ENCODE measurements at regions not wholly inside any gene's neighbourhood (a gene's known extent, or its start where the extent isn't known, plus 50 kb on each side); places are given as distances from the start of the nearest gene placed in this dataset.

DNA sequence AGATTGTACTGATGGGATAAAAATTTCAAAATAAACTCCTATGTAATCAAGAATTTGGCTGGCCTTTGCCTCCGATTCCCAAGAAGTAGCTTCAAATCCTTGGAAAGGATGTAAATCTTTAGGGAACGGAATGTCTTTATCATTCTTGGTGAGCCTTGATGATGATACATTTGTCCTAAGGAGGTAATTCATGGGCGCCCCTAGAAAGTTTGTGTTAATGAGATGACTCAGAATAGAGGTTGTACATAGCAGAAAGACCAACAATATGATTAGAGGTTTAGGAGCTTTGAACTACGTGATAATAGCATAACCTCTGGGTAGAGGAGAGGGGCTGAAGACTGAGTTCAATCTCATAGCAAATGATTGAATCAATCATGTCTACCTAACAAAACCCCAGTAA is 248.6 kb upstream of the SLITRK3 start:
- no peak for FAIRE-seq

DNA sequence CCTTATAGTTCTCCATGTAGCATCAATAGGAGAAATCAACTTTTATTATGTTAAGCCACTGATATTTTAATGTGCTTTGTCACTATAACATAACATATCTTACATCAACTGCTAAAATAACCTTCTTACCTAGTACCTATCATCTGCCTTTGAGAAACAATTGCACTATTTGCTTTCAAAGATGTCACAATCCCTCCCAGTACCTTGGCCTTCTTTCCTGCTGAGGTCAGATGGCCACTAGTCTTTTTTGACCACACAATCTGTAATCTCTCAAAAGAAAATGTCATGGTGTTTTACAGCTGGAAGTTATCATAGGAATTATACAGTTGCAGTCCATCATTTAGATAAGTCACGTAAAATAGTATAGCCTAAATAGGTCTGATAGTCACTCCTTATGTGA is 247.5 kb upstream of the SLITRK3 start:
- FAIRE-seq, result no peak

DNA sequence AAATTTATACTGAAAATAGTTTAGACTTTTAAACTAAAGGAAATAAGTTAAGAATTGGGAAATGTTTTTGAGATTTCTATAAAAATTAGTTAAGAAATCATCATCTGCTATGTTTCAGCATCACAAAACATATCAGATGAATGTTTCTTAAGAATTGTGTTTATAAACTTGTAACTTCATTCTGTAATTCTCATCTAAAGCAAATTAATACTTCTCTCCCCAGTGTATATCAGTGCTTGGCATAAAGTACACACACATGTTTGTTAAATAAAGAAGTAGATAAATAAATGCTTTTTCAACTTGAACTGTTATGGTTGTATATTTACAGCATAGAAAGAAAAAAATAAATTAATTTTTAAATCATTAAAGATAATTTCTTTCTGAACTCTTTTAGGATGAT is 245.9 kb upstream of the SLITRK3 start:
- FAIRE-seq, result no peak

DNA sequence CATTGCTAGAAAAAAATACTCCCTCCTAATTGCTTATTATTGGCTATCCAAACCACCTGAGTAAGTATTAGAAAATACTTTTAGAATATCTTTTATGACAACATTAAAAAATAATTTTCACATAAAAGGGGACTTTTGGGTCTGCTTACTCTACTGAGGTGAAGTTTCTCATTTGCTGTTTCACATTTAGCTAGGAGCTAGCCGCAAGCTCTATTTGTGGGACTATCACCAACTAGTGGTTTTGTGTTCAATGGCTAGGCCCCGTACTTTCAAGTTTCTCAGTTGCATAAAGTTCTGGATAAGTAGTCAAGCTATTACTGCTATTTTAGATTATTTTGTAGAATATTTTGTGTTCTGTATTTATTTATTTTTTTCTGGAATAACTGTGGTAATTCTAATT is 244.2 kb upstream of the SLITRK3 start:
- FAIRE-seq, result no peak

DNA sequence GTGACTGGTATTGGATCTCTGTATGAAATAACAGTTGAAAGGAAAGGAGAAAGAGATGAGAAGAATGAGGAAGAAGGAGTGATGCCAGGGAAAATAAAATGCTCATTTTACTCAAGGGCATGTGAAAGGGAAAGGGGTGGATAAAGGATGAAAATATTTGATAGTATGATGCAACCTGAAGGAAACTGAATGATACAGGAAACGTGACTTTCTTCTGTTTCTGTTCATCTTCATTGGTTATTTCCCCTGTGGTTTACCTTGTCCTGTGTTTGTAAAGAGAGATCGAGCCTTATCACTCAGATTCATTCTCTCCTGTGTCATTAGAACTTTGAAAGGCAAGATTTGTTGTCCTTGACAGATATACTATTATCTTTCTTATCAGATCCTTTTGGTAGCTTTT is 243.6 kb upstream of the SLITRK3 start:
- FAIRE-seq, result no peak

DNA sequence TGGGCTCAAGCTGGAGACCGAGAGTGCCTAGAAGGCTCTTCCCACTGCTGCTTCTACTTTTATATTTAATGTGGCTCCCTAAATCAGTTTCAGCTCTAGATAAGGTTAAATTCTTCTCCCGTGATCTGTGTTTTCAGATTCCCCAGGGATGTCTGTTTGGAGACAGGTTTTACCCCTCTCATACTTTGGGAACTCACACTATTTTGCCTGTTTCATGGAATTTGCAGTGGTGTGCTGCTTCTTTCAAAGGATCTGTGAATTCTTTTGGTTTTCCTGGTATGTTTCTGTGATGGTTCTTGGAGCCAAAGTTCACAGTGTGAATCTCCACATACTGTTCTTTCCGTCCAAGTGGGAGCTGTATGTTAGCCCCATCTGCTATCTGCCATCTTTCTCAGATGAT is 238.3 kb upstream of the SLITRK3 start:
- no peak for FAIRE-seq

DNA sequence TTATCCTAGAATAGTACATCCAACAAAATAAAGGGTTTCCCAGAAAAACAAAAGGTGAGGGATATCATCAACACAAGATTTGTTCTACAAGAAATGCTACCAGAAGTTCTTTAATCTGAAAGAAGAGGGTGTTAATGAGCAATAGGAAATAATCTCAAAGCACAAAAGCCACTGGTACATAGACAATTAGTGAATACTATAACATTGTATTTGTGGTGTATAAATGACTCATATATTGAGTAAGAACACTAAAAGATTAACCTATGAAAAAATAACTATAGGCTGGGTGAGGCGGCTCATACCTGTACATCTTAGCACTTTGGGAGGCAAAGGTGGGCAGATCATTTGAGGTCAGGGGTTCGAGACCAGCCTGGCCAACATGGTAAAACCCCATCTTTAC is 210.2 kb upstream of the SLITRK3 start:
- FAIRE-seq, result no peak

DNA sequence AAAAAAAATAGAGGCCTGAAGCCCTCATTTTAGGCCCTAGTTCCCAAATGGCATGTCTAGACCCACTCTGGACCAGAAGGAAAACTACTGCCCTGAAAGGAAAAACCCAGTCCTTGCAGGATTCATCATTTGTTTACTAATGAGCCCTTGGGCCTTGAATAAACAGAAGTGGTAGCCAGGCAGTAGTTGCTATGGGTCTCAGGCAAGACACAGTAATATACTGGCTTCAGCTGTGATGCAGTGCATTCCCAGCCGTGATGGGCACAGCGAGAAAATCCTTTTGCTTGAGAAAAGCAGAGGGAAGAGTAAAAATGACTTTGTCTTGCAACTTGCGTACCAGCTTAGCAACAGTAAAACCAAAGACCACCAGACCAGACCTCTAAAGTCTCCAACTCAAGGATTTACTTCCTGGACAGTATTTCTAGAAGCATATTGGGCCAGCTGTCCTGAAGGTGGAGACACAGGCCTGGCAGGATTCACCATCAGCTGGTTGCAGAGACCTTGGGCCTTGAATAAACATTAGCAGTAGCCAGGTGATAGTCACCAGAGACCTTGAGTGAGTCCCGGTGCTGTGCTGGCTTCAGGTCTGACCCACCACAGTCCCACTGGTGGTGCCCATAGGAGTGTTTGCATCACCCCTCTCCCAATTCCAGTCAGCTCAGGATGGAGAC is 208.3 kb upstream of the SLITRK3 start:
- FAIRE-seq, result no peak

DNA sequence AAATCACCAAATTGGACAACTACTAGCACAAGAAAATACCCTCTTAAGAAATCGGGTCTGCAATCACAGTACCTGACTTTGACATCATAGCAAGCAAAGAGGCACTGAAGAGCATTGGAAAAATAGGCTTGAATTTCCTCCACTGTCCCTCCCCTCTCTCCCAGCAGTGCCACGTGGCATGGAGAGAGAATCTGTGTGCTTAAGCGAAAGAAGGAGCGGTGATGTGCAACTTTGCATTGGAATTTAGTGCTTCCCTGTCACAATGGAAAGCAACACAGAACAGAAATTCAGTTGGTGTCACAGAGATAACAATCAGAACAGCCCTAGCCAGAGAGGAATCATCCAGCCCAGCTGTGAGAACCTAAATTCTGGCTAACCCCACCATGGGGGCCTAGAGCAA is 207.5 kb upstream of the SLITRK3 start:
- no peak for FAIRE-seq

DNA sequence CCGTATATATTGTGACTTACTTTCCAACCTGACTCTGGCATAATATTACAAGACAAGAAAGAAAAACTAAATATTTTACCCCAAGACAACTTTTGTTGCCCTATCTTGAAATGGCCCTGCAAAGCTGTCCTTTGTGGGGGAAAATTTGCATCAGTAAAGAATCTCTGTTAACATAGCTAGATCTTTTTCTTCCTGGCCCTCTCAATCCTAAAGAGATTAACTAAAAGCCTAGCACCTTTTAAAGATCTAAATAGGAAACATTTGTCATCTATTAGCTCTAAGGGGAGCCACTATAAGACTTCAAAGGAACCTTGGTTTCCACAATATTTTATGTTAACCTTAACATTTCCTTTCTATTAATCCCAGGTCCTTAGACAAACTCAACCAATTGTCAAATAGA is 199.0 kb upstream of the SLITRK3 start:
- FAIRE-seq, result no peak

DNA sequence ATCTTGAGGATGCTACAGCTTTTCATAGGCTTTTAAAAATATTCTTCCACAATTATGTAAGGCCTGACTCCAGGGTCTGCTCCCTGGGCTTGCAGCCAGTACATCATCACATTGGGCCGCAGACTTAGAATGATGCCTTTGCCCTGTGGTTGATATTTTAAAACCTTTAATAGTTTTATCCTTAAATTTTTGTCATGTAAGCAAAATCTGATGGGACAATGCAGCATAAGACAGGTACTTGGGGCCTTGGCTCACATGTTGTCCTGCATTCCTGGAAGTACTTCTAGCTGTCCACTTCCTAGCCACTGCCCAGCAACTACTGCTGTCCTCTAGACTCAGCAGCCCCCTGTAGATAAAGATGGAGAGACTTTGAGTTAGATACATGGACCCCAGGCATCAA is 197.3 kb upstream of the SLITRK3 start:
- FAIRE-seq, result no peak

DNA sequence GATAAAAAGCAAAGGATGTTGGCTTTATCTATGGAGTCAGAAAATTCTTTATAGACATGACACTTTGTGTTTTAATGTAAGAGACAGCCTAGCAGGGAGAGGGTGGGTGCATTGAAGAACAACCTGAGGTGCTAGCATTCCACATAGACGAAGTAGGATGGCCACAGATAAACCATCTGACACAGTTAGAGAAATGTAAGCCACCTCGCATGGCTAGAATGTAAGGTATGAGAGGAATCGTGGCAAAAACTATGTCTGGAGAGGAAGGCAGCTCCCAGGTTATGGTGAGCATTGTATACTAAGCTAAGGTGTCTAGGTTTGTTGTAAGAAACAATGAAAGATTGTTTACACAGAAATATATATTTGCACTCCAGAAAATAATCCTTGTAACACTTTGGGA is 194.0 kb upstream of the SLITRK3 start:
- no peak for FAIRE-seq

DNA sequence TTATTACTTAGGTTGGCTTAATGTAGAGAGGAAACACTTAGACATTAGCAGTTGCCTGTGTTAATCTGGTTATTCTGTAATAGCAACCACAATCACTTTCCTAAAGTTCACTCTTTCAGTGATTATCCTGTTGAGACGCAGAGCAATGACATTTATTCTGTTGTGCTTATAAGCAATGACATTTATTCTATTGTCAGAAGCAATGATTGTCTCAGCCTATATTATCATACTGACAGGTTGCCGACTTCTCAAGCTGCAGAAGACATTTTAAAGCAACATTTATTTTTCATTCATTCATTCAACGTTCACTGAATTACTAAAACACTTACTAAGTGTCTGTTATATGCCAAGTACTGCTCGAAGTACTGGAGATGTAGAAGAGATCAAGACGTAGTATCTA is 193.5 kb upstream of the SLITRK3 start:
- no peak for FAIRE-seq

DNA sequence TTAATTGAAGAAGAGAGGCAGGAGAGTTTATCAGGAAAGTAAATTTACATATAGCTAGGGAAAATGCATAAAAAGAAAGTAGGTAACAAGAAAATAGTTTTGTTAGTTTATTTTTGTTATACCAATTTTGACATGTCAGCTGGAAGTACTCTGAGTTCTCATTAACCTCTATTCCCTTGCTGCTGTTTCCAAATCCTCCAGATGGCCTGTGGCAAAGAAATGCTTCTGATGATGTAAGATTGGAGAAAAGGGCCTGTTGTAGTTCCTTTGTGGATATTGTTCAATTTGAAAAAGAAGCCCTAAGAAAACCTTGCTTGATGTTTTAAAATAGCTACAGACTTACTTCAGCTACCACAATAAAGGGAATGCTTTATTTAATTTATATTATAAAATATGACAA is 192.9 kb upstream of the SLITRK3 start:
- FAIRE-seq, result no peak

DNA sequence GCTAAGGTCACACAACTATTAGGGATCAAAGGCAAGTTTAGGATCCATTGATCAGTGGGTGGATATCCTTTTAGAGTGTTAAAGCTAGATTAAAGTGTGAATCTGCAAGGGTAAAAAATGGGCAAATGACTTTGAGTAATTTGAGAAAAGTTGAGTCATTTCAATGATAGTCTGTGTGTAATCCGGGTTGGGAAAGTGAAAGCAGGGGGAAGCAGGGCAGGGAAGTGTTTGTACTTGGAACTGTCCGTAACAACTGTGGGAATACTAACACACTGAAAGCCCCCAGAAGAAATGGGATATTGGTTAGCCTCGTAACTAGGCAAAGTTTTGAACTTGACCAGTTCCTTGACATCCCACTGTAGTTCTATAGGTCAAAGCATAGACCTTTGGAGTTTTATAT is 187.2 kb upstream of the SLITRK3 start:
- no peak for FAIRE-seq

DNA sequence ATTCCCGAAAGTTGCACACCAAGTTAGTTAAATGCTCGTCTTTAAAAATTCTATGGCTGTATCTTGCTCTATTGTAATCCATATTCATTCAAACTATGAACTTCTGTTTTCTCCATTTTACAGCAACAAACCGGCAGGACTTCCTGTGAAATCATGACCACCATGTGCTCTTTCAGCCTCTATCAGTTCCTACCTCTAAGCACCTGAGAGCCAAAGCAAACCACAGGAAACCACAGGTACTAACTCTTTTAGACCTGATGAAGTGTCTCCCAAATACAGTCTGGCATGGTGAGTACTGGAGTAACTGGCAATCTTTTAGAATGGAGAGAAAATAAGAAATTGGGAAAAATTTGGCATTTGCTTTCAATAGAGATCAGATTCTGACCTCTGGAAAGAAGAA is 186.5 kb upstream of the SLITRK3 start:
- no peak for FAIRE-seq

DNA sequence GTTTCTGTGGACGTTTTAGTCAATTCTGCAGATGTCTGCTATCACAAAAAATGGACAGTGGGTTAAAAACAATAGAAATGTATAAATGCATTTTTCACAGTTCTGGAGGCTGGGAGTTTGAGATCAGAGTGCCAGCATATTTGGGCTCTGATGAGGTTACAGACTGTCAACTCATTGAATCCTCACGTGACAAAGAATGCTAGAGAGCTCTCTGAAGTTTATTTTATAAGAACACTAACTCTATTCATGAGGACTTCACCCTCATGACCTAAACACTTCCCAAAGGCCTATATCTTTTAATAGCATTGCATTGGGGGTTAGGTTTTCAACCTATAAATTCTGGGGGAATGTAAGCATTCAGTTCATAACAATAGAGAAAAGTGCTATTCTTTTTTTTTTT is 182.6 kb upstream of the SLITRK3 start:
- FAIRE-seq, result no peak

DNA sequence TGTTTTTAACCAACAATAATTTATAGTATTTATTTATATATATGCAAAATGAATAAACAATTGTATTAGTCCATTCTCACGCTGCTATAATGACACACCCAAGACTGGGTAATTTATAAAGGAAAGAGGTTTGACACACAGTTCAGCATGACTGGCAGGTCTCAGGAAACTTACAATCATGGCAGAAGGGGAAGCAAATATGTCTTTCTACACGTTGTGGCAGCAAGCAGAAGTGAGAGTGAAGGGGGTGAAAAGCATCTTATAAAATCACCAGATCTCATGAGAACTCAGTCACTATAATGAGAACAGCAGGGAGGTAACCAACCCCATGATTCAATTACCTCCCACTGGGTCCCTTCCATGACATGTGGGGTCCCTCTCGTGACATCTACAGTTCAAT is 162.8 kb upstream of the SLITRK3 start:
- no peak for FAIRE-seq

DNA sequence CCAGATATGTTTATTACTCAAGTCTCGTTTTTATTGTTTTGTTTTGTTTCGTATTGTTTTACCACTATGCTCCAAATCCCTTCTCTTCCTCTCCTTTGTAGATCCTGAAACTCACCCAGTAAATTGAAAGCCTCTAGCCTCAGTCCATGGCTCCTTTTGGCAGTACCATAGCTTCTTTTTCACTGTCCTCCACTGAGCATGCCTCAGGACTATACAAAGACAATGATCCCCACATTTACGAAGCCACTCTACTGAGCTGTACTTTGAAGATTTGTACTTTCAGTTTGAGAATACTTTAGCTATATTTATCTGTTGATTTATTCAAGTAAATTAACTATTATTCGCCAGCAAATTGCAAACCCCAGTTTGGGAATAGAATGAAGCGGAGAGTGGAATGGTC is 159.1 kb upstream of the SLITRK3 start:
- no peak for FAIRE-seq

DNA sequence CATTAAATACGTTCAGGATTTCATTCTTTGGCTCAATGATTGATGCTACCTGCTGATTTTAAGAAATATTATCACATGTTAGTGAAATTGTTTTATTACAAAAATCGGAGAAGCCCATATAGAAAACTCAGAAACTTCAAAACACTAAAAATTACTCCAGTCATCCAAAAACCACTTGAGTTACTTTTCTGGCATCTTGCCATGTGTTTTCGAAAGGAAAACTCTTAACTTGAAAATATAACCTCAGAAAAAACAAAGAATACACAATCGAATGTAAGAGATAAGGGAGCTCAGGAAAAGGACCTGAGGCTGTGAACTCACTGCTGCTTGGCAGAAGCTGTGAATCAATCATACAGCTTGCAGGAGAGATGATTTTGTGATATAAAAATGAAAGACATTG is 151.3 kb upstream of the SLITRK3 start:
- FAIRE-seq, result no peak

DNA sequence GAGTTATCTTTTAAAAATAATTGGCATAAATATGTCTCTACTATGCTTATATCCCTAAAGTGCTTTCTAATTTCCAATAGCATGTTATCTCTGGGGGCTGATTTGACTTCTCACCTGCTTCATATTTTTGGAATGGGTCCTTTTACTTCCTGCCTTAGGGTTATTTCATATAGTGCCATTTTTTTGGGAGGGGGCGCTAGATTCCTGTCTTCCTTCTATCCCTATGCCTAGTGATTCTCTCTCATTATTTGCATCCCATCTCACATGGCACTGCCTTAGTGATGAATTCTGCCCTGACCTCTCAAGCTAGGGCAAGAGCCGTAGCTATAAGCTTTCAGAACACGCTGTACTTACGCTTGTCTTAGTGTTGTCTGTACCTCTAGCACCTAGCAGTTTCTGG is 150.3 kb upstream of the SLITRK3 start:
- FAIRE-seq, result no peak

DNA sequence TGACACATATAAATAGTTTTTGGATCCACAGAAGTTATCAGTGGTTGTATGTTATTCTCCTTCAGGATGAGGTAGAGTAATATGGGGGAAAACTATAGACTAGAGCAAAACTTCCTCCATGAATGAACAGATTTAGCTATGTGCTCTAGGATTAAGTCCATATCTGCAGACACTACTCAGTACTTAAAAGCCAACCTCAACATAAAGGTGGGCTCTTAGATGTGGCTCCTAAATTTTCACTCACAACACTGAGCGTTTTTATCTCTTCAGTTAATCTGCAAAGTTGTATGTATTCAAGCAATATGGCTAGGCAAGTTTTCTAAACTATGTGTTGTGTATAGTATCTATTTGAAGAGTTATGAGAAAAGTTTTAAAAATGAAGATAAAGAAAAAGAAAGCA is 147.0 kb upstream of the SLITRK3 start:
- no peak for FAIRE-seq

DNA sequence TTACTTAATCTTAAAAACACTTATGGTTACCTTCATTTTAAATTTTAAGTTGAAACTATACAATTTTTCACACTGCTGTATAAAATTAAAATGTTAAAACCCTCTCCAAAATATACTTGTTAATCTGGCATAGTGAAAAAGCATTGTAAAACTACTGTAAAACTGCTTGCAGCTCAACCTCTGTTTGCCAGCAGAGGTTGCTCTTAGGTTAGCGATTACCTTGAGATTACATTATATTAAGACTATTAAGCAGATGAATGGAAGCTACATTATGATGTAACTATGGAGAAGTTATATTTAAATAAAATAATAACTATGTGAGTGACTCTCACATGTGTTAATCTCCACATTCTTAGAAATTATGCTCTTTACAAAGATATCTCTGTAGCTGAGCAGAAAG is 143.6 kb upstream of the SLITRK3 start:
- FAIRE-seq, result peak; percentile 97

DNA sequence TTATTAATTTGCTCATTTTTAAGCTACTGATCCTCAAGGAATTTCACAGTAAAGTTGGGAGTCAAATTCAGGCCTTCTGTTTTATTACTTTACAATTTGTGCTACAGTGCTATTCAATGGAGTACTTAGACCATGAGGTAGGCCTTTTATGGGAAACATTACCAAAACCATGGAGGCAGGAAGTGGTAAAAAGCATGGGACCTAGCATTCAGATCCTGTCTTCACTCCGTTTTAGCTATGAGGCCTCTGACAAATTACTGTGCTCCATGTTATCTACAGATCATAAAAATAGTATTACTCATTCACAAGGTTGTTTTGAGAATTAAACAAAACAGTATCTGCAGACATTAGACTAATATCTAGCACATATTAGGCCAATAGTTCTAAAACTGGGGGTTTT is 140.6 kb upstream of the SLITRK3 start:
- no peak for FAIRE-seq
